Fibroblast of skin of back (primary cell): ENCODE measurements at regions not wholly inside any gene's neighbourhood (a gene's known extent, or its start where the extent isn't known, plus 50 kb on each side); places are given as distances from the start of the nearest gene placed in this dataset.
A peak's percentile ranks its signal among the peaks of the same experiment; 100 is the strongest.
"Not testable (repeated sequence)": the region's sequence is repeated elsewhere in the genome, so short reads cannot be mapped to it uniquely, and the experiment has no call there.

Source experiments
- DNase-seq: peaks from one replicate; pipeline ENCODE4 v3.0.0-alpha.2; 2013

- DNase-seq: not testable (repeated sequence)
Measured at GRCh38 chr12:14215949-14216348, 149.5 kb upstream of the ATF7IP start.

GRCh38 chr12:14216405-14217294 is 148.8 kb upstream of the ATF7IP start:
- DNase-seq: peak; percentile 32

GRCh38 chr12:14219156-14219555 is 146.3 kb upstream of the ATF7IP start:
- no peak for DNase-seq

- not testable (repeated sequence) for DNase-seq
Measured at GRCh38 chr12:14219670-14220069, 145.8 kb upstream of the ATF7IP start.

GRCh38 chr12:14225064-14225463 is 140.4 kb upstream of the ATF7IP start:
- DNase-seq: no peak

GRCh38 chr12:14235176-14235575 is 130.3 kb upstream of the ATF7IP start:
- DNase-seq: not testable (repeated sequence)

- not testable (repeated sequence) for DNase-seq
Measured at GRCh38 chr12:14236641-14237040, 128.8 kb upstream of the ATF7IP start.

GRCh38 chr12:14238221-14238792 is 127.2 kb upstream of the ATF7IP start:
- DNase-seq: peak; percentile 24

- DNase-seq: peak; percentile 53
Measured at GRCh38 chr12:14239350-14239934, 126.0 kb upstream of the ATF7IP start.

- peak; percentile 8 for DNase-seq
Measured at GRCh38 chr12:14239935-14240872, 125.3 kb upstream of the ATF7IP start.

- DNase-seq: no peak
Measured at GRCh38 chr12:14240873-14241220, 124.6 kb upstream of the ATF7IP start.

GRCh38 chr12:14242825-14243224 is 122.7 kb upstream of the ATF7IP start:
- DNase-seq: not testable (repeated sequence)

GRCh38 chr12:14243941-14244340 is 121.5 kb upstream of the ATF7IP start:
- no peak for DNase-seq

- no peak for DNase-seq
Measured at GRCh38 chr12:14244876-14245669, 120.4 kb upstream of the ATF7IP start.

GRCh38 chr12:14247166-14247565 is 118.3 kb upstream of the ATF7IP start:
- DNase-seq: no peak

- no peak for DNase-seq
Measured at GRCh38 chr12:14249368-14249767, 116.1 kb upstream of the ATF7IP start.

- DNase-seq: no peak
Measured at GRCh38 chr12:14252697-14253096, 112.8 kb upstream of the ATF7IP start.

- DNase-seq: no peak
Measured at GRCh38 chr12:14253496-14253895, 112.0 kb upstream of the ATF7IP start.

GRCh38 chr12:14254781-14255180 is 110.7 kb upstream of the ATF7IP start:
- DNase-seq: no peak

- DNase-seq: peak; percentile 81
Measured at GRCh38 chr12:14256121-14256520, 109.4 kb upstream of the ATF7IP start.

GRCh38 chr12:14256555-14257169 is 108.8 kb upstream of the ATF7IP start:
- peak; percentile 86 for DNase-seq
